HFFc6 (cell line): ENCODE measurements at regions not wholly inside any gene's neighbourhood (a gene's known extent, or its start where the extent isn't known, plus 50 kb on each side); places are given as distances from the start of the nearest gene placed in this dataset.

ENCODE experiments used
- DNase-seq: peaks from one replicate; pipeline ENCODE4 v3.0.0-alpha.2; 2018
- H3K27ac Mint-ChIP-seq: 2 replicates; pipeline ENCODE4 v1.8.0; 2020; ENCODE audit warnings: mild to moderate bottlenecking, mixed read lengths
- H3K27me3 Mint-ChIP-seq: 2 replicates; pipeline ENCODE4 v1.8.0; 2021; ENCODE audit warnings: mild to moderate bottlenecking, moderate library complexity, mixed read lengths; ENCODE audit not compliant: insufficient read depth
- H3K36me3 Mint-ChIP-seq: 2 replicates; pipeline ENCODE4 v1.8.0; 2021; ENCODE audit warnings: low read depth, mixed read lengths
- H3K4me1 Mint-ChIP-seq: 2 replicates; pipeline ENCODE4 v1.8.0; 2020; ENCODE audit warnings: low read depth, mixed read lengths
- H3K4me3 Mint-ChIP-seq: 2 replicates; pipeline ENCODE4 v1.8.0; 2020; ENCODE audit warnings: mild to moderate bottlenecking, moderate library complexity, mixed read lengths
- H3K9me3 Mint-ChIP-seq: 2 replicates; pipeline ENCODE4 v1.8.0; 2020; ENCODE audit warnings: mild to moderate bottlenecking, mixed read lengths
- TF ChIP-seq, protein P1 (sequence below): fragments of 200-600 bp; sonication (generic); IDR thresholded peaks from 2 replicates; pipeline ENCODE4 v1.5.0; 2021; ENCODE audit warnings: antibody characterized with exemption, mild to moderate bottlenecking

DNA sequence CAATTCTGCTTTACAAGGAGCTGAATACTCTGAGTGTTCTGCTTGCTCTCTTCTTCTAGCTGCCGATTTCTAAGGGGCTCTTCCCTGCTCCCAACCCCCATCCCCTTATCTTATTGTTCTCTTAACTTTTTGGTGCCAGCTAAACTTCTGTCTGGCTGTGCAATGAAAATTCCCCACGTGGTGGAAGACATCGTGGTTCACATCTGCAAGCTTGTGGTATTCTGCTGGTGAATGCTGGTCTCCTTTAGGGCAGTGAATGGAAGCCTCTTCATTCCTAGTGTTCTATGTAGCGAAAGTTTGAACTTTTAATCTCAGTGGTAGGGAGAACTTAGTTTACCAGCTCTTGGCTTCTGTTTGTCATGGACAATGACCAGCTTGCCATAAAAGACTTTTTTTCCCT is 406.0 kb upstream of the ZEB2 start:
- Mint-ChIP-seq H3K4me3 (no peak overlapping the region), H3K9me3 (peaks cover 15% of the 10 kb centered on the region), H3K4me1 (no peaks in the 10 kb centered on the region), H3K36me3 (peaks cover 26% of the 10 kb centered on the region), H3K27ac (no peak overlapping the region), H3K27me3 (no peaks in the 10 kb centered on the region; the same call in 1 of the 2 replicates)
- TF ChIP-seq, protein P1, sequence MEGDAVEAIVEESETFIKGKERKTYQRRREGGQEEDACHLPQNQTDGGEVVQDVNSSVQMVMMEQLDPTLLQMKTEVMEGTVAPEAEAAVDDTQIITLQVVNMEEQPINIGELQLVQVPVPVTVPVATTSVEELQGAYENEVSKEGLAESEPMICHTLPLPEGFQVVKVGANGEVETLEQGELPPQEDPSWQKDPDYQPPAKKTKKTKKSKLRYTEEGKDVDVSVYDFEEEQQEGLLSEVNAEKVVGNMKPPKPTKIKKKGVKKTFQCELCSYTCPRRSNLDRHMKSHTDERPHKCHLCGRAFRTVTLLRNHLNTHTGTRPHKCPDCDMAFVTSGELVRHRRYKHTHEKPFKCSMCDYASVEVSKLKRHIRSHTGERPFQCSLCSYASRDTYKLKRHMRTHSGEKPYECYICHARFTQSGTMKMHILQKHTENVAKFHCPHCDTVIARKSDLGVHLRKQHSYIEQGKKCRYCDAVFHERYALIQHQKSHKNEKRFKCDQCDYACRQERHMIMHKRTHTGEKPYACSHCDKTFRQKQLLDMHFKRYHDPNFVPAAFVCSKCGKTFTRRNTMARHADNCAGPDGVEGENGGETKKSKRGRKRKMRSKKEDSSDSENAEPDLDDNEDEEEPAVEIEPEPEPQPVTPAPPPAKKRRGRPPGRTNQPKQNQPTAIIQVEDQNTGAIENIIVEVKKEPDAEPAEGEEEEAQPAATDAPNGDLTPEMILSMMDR, result no peak
- DNase-seq, result no peak

DNA sequence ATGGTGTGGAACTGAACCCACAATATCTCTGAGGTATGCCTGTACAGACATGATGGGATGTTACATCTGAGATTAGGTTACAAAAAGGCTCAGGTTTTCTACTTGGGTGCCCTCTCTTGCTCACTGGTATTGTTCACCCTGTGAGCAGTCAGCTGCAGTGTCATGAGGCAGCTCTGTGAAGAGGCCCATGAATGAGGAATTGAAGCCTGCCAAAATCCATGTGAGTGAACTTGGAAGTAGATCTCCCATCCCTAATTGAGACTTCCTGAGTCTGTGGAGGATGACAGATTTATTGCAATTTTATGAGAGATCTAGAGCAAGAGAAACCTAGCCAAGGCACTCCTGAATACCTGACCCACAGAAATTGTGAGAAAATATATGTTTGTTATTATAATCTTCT is 404.9 kb upstream of the ZEB2 start:
- Mint-ChIP-seq H3K9me3 (peaks cover 15% of the 10 kb centered on the region), H3K27me3 (no peaks in the 10 kb centered on the region; the same call in 1 of the 2 replicates), H3K36me3 (peaks cover 26% of the 10 kb centered on the region), H3K4me1 (no peaks in the 10 kb centered on the region), H3K27ac (no peak overlapping the region), H3K4me3 (no peak overlapping the region)
- TF ChIP-seq, protein P1, result no peak
- DNase-seq, result no peak

DNA sequence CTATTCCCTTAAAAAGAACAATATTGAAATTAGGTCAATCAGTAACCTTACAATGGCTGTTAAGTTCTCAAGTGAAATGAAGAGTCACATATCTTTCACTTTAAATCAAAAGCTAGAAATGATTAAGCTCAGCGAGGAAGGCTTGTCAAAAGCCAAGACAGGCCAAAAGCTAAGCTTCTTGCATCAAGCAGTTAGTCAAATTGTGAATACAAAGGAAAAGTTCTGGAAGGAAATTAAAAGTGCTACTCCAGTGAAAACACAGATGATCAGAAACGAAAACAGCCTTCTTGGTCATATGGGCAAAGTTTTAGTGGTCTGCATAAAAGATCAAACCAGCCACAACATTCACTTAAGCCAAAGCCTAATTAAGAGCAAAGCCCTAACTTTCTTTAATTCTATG is 402.6 kb upstream of the ZEB2 start:
- TF ChIP-seq, protein P1, result no peak
- Mint-ChIP-seq H3K27me3 (no peaks in the 10 kb centered on the region; the same call in 1 of the 2 replicates), H3K36me3 (peaks cover 15% of the 10 kb centered on the region; the same call in 1 of the 2 replicates), H3K4me3 (no peak overlapping the region), H3K9me3 (peaks cover 6% of the 10 kb centered on the region; the same call in 1 of the 2 replicates), H3K27ac (no peak overlapping the region), H3K4me1 (no peaks in the 10 kb centered on the region)
- DNase-seq, result no peak

DNA sequence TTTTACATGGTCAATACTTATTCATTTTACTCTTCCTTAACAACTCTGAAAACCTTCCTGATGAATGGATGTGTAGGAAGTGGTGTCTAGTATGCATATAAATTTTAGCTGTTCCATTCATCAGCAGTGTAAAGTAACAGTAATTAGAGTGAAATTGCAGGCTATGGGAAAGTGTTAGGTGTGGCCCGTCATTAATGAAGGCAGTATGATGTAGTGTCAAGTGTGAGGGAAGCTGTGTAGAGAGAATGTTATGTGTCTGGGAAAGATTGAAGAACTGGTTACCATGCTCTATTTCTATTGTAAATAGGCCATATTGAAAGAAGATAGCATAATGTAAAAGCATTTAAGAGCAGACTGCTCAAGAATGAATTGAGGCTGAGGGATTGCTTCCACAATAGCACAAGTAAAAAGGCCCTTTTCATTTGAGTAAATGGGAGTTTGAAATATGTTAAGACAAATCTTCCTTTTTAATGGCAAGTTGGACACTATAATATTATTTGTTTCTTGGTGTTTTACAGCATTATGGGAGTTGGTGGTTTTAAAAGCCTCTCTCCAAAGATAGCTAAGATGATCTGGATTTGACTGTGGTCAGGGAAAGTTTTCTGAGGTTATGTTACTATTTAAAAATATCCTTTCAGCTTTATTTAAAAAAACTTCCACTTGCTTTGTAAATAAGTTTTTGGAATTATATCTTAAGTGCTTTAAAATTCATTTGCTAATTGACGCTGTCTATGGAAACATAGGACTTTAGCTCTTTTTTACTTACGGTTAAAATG is 401.0 kb upstream of the ZEB2 start:
- TF ChIP-seq, protein P1, result no peak
- Mint-ChIP-seq H3K4me3 (no peak overlapping the region), H3K27me3 (no peaks in the 10 kb centered on the region; the same call in 1 of the 2 replicates)

DNA sequence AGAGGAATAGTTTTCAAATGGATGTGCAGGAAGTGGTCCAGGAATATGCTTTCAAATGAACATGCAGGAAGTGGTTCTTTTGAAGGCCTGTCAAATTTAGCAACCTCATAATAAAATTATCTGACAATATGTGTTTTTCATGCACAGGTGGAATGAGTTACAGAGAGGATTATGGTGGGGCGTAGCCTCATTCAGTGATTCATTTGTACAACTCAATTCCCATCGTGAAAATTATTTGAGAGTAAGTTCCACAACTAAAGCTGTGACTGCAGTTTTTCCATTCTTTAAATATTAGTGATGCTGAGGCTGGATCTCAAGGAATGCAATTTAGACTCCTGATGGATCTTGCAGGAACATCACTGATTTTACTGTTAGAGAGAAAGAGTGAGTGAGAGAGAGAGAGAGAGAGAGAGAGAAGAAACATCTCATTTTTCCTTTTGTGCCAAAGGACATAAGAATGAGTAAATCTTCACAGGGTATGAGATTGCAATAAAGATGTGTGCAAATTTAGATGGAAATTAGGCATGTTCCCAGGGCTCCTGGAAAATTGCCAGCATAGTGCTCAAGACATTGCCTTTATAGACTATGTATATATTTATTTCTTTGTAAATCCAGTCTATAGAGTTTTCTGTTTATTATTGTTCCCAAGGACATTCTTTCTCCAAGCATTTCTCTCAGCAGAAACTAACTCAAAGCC is 394.9 kb upstream of the ZEB2 start:
- Mint-ChIP-seq H3K4me1 (peaks cover 34% of the 10 kb centered on the region), H3K36me3 (no peaks in the 10 kb centered on the region), H3K9me3 (no peaks in the 10 kb centered on the region; the same call in 1 of the 2 replicates), H3K27me3 (no peaks in the 10 kb centered on the region), H3K4me3 (no peak overlapping the region), H3K27ac (peak overlapping the region; percentile 3; the same call in 1 of the 2 replicates)
- TF ChIP-seq, protein P1, result no peak
- peak; percentile 72 for DNase-seq

More for the DNA sequence above, 401.0 kb upstream of the ZEB2 start:
- Mint-ChIP-seq H3K36me3 (0 out of 2 replicates have a peak, but pooled peaks cover 14% of the 10 kb centered on the region), H3K9me3 (peaks cover 4% of the 10 kb centered on the region; the same call in 1 of the 2 replicates), H3K4me1 (no peaks in the 10 kb centered on the region), H3K27ac (no peak overlapping the region)
- DNase-seq, result no peak
